HG02938 (cell line): ENCODE measurements at regions not wholly inside any gene's neighbourhood (a gene's known extent, or its start where the extent isn't known, plus 50 kb on each side); places are given as distances from the start of the nearest gene placed in this dataset.

Experiments
- ATAC-seq: cut with Tn5 transposase; IDR thresholded peaks from one replicate; pipeline ENCODE4 v1.9.1; 2021; ENCODE audit warnings: mild to moderate bottlenecking, moderate library complexity; ENCODE audit not compliant: unreplicated experiment

DNA sequence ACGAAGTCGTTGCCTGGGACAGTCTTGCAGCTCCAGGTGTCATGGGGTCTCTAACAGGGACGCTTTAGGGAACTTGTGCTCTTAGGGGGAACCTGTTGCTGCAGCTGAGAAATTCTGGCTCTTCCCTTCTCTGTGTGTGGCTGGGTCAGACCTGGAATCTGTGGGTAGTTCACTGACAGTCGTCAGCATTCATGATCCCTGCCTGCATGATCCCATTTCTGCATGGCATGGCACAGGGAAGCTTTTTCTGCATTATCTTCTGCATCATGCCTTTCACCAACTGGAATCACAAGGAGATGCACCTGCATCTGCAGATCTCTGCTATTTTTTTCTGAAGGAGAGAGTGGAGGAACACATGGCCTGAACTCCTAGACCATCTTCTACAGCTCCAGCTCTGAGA is 85.6 kb downstream of the SOX9 start:
- no peak for ATAC-seq

- ATAC-seq, result no peak
These were observed 88.0 kb downstream of the SOX9 start for GRCh38 chr17:72208832-72209231.

DNA sequence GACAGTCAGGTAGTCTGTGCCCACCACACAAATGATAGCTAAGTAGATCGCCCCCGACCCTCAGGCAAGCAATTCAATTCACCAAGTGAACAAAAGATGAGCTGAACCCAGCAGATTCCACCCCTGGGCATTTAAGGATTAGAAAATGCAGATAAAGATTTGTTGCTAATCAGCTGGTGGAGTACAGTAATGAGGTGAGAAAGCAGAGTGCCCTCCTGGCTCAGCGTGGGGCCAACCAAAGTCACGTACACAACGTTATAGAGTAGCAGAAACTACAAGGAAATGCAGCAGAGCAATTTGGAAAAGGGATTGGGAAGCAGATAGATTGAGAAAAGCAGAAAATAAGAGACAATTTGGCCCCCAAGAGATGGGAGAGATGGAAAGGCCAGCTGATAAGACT is 91.2 kb downstream of the SOX9 start:
- ATAC-seq, result no peak

GRCh38 chr17:72215490-72215889 is 94.7 kb downstream of the SOX9 start:
- no peak for ATAC-seq

GRCh38 chr17:72215928-72216327 is 95.1 kb downstream of the SOX9 start:
- no peak for ATAC-seq

GRCh38 chr17:72219137-72219823 is 98.5 kb downstream of the SOX9 start:
- ATAC-seq, result no peak

DNA sequence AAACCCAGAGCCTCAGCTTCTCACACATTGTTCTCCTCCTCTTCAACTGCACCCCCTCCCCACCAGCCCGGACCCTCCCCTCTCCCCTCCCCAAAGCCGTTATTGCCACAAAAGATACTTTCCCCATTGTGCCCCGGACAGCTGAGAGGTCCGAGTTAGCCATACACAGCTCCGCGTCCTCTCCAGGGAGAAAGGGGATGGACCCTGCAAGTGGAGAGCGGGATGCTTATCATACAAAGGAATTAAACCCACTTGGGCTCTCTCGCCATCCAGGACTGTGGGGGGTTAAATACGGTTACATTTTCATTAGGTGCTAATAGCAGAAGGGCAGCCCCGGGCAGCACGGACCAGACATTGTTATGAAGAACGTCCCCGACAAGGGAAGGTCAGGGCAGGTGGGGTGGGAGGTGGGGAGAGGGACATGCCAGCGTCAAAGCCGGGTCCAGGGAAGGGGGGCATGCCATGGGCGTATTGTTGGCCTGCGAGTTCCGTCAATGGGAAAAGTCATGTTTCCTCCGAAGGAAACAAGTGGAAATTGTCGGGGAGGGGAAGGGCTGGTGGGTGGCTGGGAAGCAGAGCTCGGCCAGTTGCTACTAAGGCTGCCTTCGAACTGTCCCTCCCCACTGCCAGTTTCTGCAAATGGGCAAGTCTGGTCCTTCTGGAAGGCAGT is 99.1 kb downstream of the SOX9 start:
- no peak for ATAC-seq

GRCh38 chr17:72222661-72223380 is 102.0 kb downstream of the SOX9 start:
- ATAC-seq, result no peak

DNA sequence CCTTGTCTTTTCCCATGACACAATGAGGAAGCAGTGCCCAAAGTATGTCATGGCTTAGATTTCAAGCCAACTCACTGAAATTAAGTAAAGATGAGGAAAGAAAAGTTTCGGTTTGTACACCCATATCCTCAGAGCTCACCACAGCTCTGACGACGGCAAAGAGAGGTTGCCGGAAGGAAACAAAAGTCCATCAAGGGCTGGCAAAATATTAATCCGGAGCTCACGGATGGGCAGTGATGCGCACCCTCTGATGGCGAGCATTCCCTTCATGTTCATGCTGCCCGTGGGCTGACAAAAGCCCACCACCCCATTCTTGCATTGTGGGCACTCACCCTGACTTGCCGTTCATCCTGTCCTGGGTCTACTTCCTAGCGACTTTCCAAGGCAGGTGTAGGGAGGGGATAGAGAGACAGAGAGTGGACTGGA is 103.1 kb downstream of the SOX9 start:
- no peak for ATAC-seq

GRCh38 chr17:72226322-72226721 is 105.5 kb downstream of the SOX9 start:
- no peak for ATAC-seq

GRCh38 chr17:72233986-72234385 is 113.2 kb downstream of the SOX9 start:
- ATAC-seq, result no peak

DNA sequence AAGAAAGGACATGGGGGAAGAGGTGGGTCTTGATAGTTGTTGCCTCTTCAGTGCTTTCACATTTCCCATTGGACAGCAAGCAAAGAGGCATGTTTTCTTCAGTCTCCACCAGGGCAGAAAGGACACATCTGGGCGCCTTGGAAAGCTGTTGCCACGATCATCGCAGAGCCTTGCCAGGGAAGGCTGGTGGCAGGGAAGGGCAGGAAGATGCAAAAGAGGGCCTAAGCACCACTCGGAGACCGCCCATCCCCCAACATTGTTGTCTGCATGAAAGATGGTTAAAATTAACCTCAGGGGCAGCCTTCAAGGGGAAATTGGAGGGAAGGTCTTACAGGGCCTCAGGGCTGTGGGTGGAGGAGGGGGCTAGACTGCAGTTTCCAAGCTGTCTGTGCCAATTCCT is 114.2 kb downstream of the SOX9 start:
- no peak for ATAC-seq

GRCh38 chr17:72236980-72237633 is 116.3 kb downstream of the SOX9 start:
- ATAC-seq, result no peak

DNA sequence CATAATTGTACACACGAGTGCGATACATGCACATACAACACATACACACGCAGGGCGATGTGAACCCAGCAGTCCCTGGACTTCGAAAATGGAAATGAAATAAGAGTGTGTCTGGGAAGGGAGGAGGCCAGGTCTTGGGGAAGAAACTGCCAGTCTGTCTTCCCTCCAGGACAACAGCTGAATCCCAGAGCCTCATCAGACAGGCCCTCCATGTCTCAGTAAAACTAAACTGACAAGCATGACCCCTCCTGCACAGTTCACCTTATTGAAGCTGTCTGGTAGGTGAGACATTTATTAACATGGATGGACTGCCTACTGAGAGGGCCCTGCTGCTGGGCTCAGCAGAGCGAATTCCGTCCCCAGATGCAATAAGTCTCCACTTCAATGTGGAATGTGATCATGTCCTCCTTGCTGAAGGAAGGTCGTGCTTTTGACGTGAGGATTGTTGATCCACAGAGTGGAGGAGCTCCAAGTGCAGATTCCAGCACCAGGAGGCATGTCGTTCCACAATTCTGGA is 117.4 kb downstream of the SOX9 start:
- no peak for ATAC-seq

- ATAC-seq, result no peak
These were observed 118.7 kb downstream of the SOX9 start for GRCh38 chr17:72239548-72239947.

DNA sequence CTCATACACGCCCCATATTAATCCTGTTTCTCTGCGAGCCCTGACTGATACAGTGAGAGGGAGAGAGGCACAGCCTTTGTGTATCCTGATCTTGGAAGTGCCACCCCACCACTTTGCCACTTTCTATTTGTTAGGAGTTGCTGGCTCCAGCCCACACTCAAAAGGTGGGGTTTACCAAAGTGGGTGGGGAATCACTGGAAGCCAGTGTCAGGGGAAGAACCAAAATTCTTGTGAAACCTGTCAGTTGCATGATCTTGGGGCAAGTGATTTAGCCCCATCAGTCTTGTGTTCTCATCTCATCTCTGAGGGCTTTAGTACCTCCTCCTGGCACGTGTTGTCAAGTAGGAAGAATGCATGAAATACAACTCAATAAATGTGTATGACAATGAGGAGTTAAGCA is 119.5 kb downstream of the SOX9 start:
- no peak for ATAC-seq

- no peak for ATAC-seq
These were observed 123.7 kb downstream of the SOX9 start for GRCh38 chr17:72244494-72244893.

DNA sequence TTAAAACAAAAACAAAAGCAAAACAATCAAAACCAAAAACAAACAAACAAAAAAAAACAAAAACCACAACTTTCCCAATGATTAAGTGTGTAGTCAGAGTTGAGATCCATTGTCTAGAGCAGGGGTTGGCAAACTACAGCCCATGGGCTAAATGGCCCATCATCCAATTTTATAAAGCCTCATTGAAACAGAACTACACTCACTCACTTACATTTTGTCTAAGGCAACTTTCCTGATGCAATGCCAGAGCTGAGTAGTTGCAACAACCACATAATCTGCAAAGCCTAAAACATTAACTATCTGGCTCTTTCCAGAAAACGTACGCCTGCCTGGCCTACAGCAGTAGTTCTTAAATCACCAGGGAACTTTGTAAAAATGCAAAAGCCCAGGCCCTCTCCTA is 124.1 kb downstream of the SOX9 start:
- no peak for ATAC-seq

- ATAC-seq, result no peak
These were observed 128.6 kb downstream of the SOX9 start for GRCh38 chr17:72249441-72249840.

- no peak for ATAC-seq
These were observed 129.4 kb downstream of the SOX9 start for GRCh38 chr17:72250206-72250605.

- ATAC-seq, result no peak
These were observed 132.8 kb downstream of the SOX9 start for GRCh38 chr17:72253597-72253996.
